ENCODE measurements at regions not wholly inside any gene's neighbourhood (a gene's known extent, or its start where the extent isn't known, plus 50 kb on each side); places are given as distances from the start of the nearest gene placed in this dataset.
"Not testable (repeated sequence)": the region's sequence is repeated elsewhere in the genome, so short reads cannot be mapped to it uniquely, and the experiment has no call there.

GRCh38 chr2:129006901-129007300 lies 688.2 kb upstream of the HS6ST1 start:
- DNase-seq = no peak

GRCh38 chr2:129008055-129008880 lies 689.6 kb upstream of the HS6ST1 start:
- DNase-seq = no peak

- no peak for DNase-seq
Observed at GRCh38 chr2:129008881-129009554, 690.4 kb upstream of the HS6ST1 start.

GRCh38 chr2:129009555-129010146 lies 691.0 kb upstream of the HS6ST1 start:
- no peak for DNase-seq

- no peak for DNase-seq
Observed at GRCh38 chr2:129010262-129010661, 691.6 kb upstream of the HS6ST1 start.

- no peak for DNase-seq
Observed at GRCh38 chr2:129011466-129012061, 692.9 kb upstream of the HS6ST1 start.

GRCh38 chr2:129014432-129014831 lies 695.8 kb upstream of the HS6ST1 start:
- DNase-seq = no peak

GRCh38 chr2:129015397-129016285 lies 697.0 kb upstream of the HS6ST1 start:
- no peak for DNase-seq

GRCh38 chr2:129016972-129017371 lies 698.3 kb upstream of the HS6ST1 start:
- DNase-seq = no peak

- no peak for DNase-seq
Observed at GRCh38 chr2:129024796-129025195, 706.1 kb upstream of the HS6ST1 start.

GRCh38 chr2:129035992-129036391 lies 717.3 kb upstream of the HS6ST1 start:
- no peak for DNase-seq

- DNase-seq = not testable (repeated sequence)
Observed at GRCh38 chr2:129043677-129044076, 725.0 kb upstream of the HS6ST1 start.

GRCh38 chr2:129046475-129046874 lies 727.8 kb upstream of the HS6ST1 start:
- not testable (repeated sequence) for DNase-seq

GRCh38 chr2:129050101-129050500 lies 731.4 kb upstream of the HS6ST1 start:
- no peak for DNase-seq

GRCh38 chr2:129055242-129055641 lies 736.6 kb upstream of the HS6ST1 start:
- no peak for DNase-seq

- DNase-seq = no peak
Observed at GRCh38 chr2:129055824-129056223, 737.2 kb upstream of the HS6ST1 start.

GRCh38 chr2:129056309-129056958 lies 737.8 kb upstream of the HS6ST1 start:
- DNase-seq = no peak

GRCh38 chr2:129056959-129057317 lies 738.3 kb upstream of the HS6ST1 start:
- no peak for DNase-seq

GRCh38 chr2:129058981-129059380 lies 740.3 kb upstream of the HS6ST1 start:
- no peak for DNase-seq

- DNase-seq = no peak
Observed at GRCh38 chr2:129059476-129059875, 740.8 kb upstream of the HS6ST1 start.

- no peak for DNase-seq
Observed at GRCh38 chr2:129061069-129061768, 742.6 kb upstream of the HS6ST1 start.
